Activated CD4-positive, alpha-beta memory T cell treated with anti-CD3 and anti-CD28 coated beads, Interleukin-2, amount 10 ng/mL, durations not matched to agents 7 days and 5 days (primary cell): ENCODE measurements at regions not wholly inside any gene's neighbourhood (a gene's known extent, or its start where the extent isn't known, plus 50 kb on each side); places are given as distances from the start of the nearest gene placed in this dataset.

Experiments used
- CTCF ChIA-PET: fragments of 350-600 bp; sonication (Branson Sonifier 250); formaldehyde crosslinking; loops from one replicate; lab custom pipeline; 2021; ENCODE audit warnings: antibody characterized with exemption, inconsistent platforms; lab: Charles Lee
- POLR2A ChIA-PET: fragments of 350-600 bp; sonication (Branson Sonifier 250); formaldehyde crosslinking; loops from one replicate; lab custom pipeline; 2021; ENCODE audit warnings: antibody characterized with exemption; lab: Charles Lee
- DNase-seq: peaks from one replicate; pipeline ENCODE4 v3.0.0-alpha.2; 2020
- H3K27ac Mint-ChIP-seq: one replicate; pipeline ENCODE4 v1.8.0; 2021; ENCODE audit warnings: mild to moderate bottlenecking, mixed read lengths
- H3K27me3 Mint-ChIP-seq: one replicate; pipeline ENCODE4 v1.8.0; 2021; ENCODE audit warnings: mixed read lengths
- H3K36me3 Mint-ChIP-seq: one replicate; pipeline ENCODE4 v1.8.0; 2021; ENCODE audit warnings: low read depth, mixed read lengths
- H3K4me1 Mint-ChIP-seq: one replicate; pipeline ENCODE4 v1.8.0; 2021; ENCODE audit warnings: mixed read lengths
- H3K4me3 Mint-ChIP-seq: one replicate; pipeline ENCODE4 v1.8.0; 2021; ENCODE audit warnings: mild to moderate bottlenecking, mixed read lengths
- H3K9me3 Mint-ChIP-seq: one replicate; pipeline ENCODE4 v1.8.0; 2021; ENCODE audit warnings: mixed read lengths

DNA sequence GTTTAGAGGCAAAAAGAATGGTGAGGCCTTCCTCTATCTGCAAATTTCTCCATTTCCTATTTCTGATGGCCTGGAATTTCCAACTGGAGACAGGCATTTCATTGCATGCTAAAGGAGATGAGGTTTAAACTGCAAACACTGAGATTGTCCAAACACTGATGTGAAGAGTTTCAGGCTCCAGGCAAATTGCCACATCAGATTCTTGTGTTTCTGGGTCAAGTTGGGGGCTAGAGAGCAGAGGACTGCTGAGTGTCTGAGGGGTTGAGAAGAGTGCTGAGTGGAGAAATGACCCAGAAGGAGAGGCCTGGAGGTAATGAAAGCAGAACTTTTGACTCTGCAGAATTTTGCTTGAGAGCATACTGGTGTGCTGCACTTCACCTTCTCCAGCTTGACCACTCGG is 216.7 kb upstream of the MPHOSPH6 start:
- Mint-ChIP-seq H3K27me3 (no peaks in the 10 kb centered on the region), H3K4me1 (no peaks in the 10 kb centered on the region), H3K4me3 (no peak overlapping the region), H3K27ac (no peak overlapping the region), H3K36me3 (no peaks in the 10 kb centered on the region), H3K9me3 (no peaks in the 10 kb centered on the region)
- CTCF ChIA-PET: no interaction called here
- POLR2A ChIA-PET: no interaction called here
- DNase-seq: no peak

DNA sequence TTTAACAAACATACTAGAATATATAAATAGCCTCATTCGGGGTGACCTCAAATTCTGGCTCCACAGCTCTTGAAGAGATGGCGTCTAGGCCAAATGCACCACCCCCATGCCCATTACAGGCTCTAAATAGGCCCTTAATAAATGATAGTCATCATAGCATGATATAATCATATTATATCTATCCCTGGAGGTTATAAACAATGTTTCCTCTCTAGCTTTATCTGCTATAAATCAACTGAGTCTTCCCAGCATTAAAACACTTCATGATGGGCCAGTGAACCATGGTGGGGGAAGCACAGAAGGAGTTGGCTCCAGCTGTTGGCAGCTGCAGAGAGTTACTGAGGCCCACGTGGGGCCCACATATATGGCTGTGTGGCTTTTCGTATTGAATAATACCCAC is 214.9 kb upstream of the MPHOSPH6 start:
- POLR2A ChIA-PET: no interaction called here
- Mint-ChIP-seq H3K27me3 (no peaks in the 10 kb centered on the region), H3K27ac (no peak overlapping the region), H3K36me3 (no peaks in the 10 kb centered on the region), H3K9me3 (no peaks in the 10 kb centered on the region), H3K4me1 (no peaks in the 10 kb centered on the region), H3K4me3 (no peak overlapping the region)
- no peak for DNase-seq
- CTCF ChIA-PET: no interaction called here

DNA sequence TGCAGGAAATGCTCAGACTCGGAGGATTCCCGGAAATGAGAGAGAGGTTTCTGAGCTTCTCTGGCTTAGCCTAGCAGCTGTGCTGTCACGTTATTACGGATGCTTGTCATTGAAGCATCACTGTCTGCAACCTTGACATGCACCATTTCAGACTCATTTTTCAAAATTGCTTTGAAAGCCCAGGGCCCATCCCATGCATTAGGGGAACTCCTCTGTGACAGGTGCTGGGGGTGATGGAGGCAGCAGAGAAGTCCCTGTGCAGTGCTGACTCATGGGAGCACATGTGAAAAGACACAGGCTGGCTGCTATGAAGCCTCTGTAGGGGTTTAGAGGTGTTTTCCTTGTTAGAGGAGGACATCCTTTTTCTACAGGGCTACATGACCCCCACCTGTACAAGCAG is 214.0 kb upstream of the MPHOSPH6 start:
- H3K27me3 Mint-ChIP-seq: no peaks in the 10 kb centered on the region
- H3K4me3 Mint-ChIP-seq: no peak overlapping the region
- H3K4me1 Mint-ChIP-seq: no peaks in the 10 kb centered on the region
- CTCF ChIA-PET: no interaction called here
- POLR2A ChIA-PET: no interaction called here
- no peak for DNase-seq
- H3K36me3 Mint-ChIP-seq: no peaks in the 10 kb centered on the region
- no peak overlapping the region for H3K27ac Mint-ChIP-seq
- H3K9me3 Mint-ChIP-seq: no peaks in the 10 kb centered on the region

DNA sequence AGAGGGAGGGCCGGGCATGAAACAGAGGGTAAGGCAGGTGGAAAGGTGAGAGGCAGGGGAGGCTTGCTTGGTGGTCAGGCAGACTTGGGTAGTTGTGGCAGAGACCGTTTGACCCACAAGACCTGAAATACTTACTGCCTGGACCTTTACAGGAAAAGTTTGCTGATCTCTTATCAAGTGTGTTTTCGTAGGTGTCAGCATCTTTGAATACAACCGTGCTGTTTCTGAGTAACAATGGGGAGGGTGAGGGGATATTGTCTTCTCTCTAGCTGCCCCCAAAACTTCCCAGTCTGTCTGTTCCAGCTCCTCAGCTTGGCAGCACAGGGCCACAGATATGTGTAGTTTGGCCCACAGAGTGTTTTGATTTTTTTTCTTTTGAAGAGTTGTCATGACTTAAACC is 212.5 kb upstream of the MPHOSPH6 start:
- POLR2A ChIA-PET: no interaction called here
- no peak overlapping the region for H3K27ac Mint-ChIP-seq

DNA sequence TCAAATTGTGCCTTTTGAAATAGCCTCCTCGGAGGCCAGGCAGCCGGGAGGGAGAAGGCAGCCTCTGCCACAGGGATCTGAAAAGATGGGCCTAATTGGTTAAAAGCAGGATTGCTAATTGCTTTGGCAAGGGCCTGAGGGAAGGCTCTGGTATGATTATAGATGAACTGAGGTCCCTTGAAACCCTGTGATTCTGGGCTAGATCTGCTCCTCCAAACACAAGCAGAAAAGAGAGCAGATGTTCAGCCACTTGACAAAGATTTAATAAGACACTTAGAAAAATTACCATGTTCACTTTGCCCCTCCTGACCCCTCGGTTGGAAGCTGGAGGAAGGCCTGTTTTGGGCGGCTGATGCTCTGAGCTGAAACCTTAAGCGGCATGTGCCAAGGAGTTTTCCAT is 209.5 kb upstream of the MPHOSPH6 start:
- Mint-ChIP-seq H3K4me1 (no peaks in the 10 kb centered on the region), H3K27ac (no peak overlapping the region), H3K36me3 (no peaks in the 10 kb centered on the region), H3K9me3 (no peaks in the 10 kb centered on the region), H3K4me3 (no peak overlapping the region), H3K27me3 (no peaks in the 10 kb centered on the region)
- POLR2A ChIA-PET: no interaction called here
- CTCF ChIA-PET: no interaction called here
- DNase-seq: no peak

More for the DNA sequence above, 212.5 kb upstream of the MPHOSPH6 start:
- H3K4me1 Mint-ChIP-seq: no peaks in the 10 kb centered on the region
- no peak for DNase-seq
- H3K36me3 Mint-ChIP-seq: no peaks in the 10 kb centered on the region
- no peaks in the 10 kb centered on the region for H3K9me3 Mint-ChIP-seq
- no peaks in the 10 kb centered on the region for H3K27me3 Mint-ChIP-seq
- H3K4me3 Mint-ChIP-seq: no peak overlapping the region
- CTCF ChIA-PET: no interaction called here

DNA sequence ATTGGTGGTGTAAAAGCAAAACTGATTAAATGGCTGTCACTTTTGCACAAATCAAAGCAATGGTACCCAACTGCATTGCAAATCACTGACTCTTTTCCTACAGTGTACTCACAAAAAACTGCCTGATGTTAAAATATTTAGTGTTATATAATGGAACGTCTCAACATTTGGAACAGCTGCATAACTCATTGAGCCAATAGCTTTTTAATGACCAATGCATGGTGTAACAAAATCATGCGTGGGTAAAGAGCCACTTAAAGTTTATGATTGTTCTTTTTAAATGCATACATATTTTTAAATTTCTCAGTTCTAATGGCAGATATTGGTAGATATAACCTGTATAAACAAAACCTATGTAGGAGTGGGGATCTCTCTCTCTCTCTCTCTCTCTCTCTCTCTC is 204.0 kb upstream of the MPHOSPH6 start:
- Mint-ChIP-seq H3K4me3 (no peak overlapping the region), H3K9me3 (no peaks in the 10 kb centered on the region), H3K27ac (no peak overlapping the region), H3K36me3 (no peaks in the 10 kb centered on the region), H3K27me3 (no peaks in the 10 kb centered on the region), H3K4me1 (no peaks in the 10 kb centered on the region)
- ChIA-PET CTCF (no interaction called here), POLR2A (no interaction called here)
- no peak for DNase-seq

DNA sequence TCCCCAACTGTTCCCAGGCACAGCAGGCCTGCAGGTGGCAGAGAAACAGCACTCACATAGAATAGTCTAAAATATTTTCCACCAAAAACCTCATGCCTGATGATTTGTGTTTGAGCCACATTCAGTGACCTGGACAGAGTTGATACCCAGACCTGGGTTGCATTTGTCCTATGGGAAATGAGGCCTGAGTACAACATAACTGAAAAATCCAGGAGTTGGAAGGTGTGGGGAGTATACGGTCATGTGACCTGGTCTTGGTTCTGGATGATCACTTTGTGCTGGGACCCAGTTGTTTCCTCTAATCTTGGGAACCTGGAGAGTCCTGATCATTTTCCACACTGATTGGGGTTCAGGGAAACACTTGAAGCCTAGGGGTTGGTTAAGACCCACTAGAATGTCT is 200.3 kb upstream of the MPHOSPH6 start:
- Mint-ChIP-seq H3K4me3 (no peak overlapping the region), H3K27ac (no peak overlapping the region), H3K9me3 (no peaks in the 10 kb centered on the region), H3K4me1 (no peaks in the 10 kb centered on the region), H3K27me3 (no peaks in the 10 kb centered on the region), H3K36me3 (no peaks in the 10 kb centered on the region)
- DNase-seq: no peak
- ChIA-PET CTCF (no interaction called here), POLR2A (no interaction called here)

DNA sequence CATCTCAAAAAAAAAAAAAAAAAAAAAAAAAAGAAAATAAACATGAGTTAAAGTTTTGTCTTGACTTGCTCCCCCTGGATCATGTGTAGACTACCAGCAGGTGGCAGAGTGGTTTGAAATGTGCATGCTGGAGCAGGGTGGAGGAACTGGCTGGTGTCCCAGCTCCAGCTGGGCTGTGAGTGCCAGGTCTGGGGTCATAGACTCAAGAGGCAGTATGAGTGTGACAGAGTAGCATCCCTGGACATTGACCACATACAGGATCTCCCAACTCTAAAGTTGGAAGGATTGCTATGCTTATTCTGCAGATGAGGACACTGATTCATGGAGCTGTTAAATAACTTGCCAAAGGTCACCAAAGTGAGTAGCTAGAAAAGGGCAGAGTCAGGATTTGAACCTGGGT is 198.0 kb upstream of the MPHOSPH6 start:
- no peaks in the 10 kb centered on the region for H3K9me3 Mint-ChIP-seq
- no peaks in the 10 kb centered on the region for H3K27me3 Mint-ChIP-seq
- H3K4me1 Mint-ChIP-seq: no peaks in the 10 kb centered on the region
- H3K4me3 Mint-ChIP-seq: no peak overlapping the region
- DNase-seq: no peak
- ChIA-PET CTCF (interaction anchor here (0.7 kb wide), 2 partner anchors 257 to 1102 kb away, joined by 4 read pairs; no protein-coding TSS in a partner anchor), POLR2A (no interaction called here)
- no peak overlapping the region for H3K27ac Mint-ChIP-seq
- H3K36me3 Mint-ChIP-seq: no peaks in the 10 kb centered on the region

DNA sequence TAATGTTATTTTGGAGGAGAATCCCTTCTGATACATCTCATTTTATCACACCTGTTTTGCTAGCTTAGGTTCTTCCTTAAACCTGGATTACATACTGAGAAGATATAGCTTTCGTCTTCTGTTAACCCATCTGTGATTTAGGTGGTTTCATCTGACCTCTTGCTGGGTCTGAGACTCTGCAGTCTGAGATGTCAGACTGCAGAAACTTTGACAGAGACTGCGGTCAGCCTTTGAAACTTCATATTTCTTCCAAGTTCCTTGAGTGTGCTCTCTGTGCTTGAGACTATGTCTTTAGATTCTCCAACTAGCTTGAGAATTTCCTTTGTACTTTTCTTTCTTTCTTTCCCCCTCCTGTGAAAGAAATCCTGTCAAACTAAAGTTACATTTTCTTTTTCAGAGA is 196.4 kb upstream of the MPHOSPH6 start:
- DNase-seq: no peak
- H3K4me3 Mint-ChIP-seq: no peak overlapping the region
- no peak overlapping the region for H3K27ac Mint-ChIP-seq
- H3K9me3 Mint-ChIP-seq: no peaks in the 10 kb centered on the region
- no peaks in the 10 kb centered on the region for H3K4me1 Mint-ChIP-seq
- ChIA-PET CTCF (no interaction called here), POLR2A (no interaction called here)
- no peaks in the 10 kb centered on the region for H3K36me3 Mint-ChIP-seq
- H3K27me3 Mint-ChIP-seq: no peaks in the 10 kb centered on the region

DNA sequence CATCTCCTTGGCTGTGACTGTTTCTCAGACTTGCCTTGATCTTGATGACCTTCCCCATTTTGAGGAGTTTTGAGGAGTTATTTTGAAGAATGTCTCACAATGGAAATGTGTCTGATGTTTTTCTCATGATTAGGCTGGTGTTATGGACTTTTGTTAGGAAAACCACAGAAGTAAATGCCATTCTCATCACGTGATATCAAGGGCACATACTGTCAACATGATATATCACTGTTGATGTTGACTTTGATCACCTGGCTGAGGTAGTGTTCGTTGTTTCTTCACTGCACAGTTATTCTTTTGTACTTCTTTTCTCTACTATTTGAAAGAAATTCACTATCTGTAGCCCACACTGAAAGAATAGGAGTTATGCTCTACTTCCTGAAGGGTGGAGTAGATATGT is 194.7 kb upstream of the MPHOSPH6 start:
- H3K27me3 Mint-ChIP-seq: no peaks in the 10 kb centered on the region
- no peak for DNase-seq
- H3K4me3 Mint-ChIP-seq: no peak overlapping the region
- no peaks in the 10 kb centered on the region for H3K4me1 Mint-ChIP-seq
- no peaks in the 10 kb centered on the region for H3K36me3 Mint-ChIP-seq
- H3K27ac Mint-ChIP-seq: no peak overlapping the region
- ChIA-PET CTCF (no interaction called here), POLR2A (no interaction called here)
- H3K9me3 Mint-ChIP-seq: no peaks in the 10 kb centered on the region

DNA sequence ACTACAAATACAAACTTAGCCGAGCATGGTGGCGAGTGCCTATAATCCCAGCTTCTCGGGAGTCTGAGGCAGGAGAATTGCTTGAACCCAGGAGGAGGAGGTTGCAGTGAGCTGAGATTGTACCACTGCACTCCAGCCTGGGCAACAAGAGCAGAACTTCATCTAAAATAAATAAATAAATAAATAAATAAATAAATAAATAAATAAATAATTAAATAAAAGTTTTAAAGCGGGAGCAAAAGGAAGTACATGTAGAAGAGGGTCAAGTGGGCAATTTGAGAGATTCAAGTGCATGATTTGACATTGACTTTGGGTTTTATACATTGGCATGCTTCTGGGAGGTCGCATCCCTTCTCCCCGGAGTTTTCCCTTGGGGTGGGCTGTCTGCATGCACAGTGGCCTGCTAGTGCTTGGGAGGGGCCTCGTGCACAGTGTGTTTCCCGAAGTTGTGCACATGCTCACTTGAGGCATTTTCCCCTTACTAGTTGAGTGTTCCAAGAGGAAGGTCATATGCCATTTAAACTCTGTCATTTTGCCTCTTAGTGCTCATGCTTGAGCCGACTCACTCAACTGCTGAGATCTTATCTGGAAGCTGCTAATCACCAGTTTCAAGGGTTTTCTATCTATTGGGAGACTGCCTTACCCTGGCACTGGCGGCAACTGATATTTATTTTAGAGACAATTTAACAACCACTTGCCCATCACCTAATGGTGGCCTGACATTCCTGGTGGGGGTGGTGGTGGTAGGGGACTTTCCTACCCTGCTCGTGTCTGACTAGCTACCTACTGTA is 193.2 kb upstream of the MPHOSPH6 start:
- no peaks in the 10 kb centered on the region for H3K27me3 Mint-ChIP-seq
- no peak overlapping the region for H3K27ac Mint-ChIP-seq
- H3K36me3 Mint-ChIP-seq: no peaks in the 10 kb centered on the region
- H3K4me3 Mint-ChIP-seq: no peak overlapping the region
- no peaks in the 10 kb centered on the region for H3K4me1 Mint-ChIP-seq
- CTCF ChIA-PET: no interaction called here
- POLR2A ChIA-PET: no interaction called here
- no peak for DNase-seq
- H3K9me3 Mint-ChIP-seq: no peaks in the 10 kb centered on the region

DNA sequence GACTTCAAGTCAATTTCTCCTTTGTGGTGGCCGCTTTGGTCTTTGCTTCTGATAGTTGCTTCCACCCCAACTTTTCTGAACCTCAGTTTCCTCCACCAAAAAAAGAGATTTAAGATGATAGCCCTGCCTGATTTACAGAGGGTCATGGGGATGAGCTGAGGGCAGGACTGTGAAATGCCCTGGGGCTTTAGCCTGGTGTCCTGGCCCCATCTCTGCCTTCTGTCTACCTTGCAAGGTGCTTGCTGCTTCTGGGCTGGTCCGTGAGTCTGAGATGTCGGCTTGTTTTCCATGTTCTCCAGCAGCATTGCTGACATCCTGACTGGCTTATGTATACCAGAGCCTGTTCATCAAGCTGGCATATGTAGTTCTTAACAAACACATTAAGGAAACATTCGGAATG is 191.9 kb upstream of the MPHOSPH6 start:
- H3K4me1 Mint-ChIP-seq: no peaks in the 10 kb centered on the region
- no peak for DNase-seq
- CTCF ChIA-PET: no interaction called here
- no peak overlapping the region for H3K4me3 Mint-ChIP-seq
- H3K27ac Mint-ChIP-seq: no peak overlapping the region
- no peaks in the 10 kb centered on the region for H3K27me3 Mint-ChIP-seq
- no peaks in the 10 kb centered on the region for H3K9me3 Mint-ChIP-seq
- POLR2A ChIA-PET: no interaction called here
- no peaks in the 10 kb centered on the region for H3K36me3 Mint-ChIP-seq

DNA sequence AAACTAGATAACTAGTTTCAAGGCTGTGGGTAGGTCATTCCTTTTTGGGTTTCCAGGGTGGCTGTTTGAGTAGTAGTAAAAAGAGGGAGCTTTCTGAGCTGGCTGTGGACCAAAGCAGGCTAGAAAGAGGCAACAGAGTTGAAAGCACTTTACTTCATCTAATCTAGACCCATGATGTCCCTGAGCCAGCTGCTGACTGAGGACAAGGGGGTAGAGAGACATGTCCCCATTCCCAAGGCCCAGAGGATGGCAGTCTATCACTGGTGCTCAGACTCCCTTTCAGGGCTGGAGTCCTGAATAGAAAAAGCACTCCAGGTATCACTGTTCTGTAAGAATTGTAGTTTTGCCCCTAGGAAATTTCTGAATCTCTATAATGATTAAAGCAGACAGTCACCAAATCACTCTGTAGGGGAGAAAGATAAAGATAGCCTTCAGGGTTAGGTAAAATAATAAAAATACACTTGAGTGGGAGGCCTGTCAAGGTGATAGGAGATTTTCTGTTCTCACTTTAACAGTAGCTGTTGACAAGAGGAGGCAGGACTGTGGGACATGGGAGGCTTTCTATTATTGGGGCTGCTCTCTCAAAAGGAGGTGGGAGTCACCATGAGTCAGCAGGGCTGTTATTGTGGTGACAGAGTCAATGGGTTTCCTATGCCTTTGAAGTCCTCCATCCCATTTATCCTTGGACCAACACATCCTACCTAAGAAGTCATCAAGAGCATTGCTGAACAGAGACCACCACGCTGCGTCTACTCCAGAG is 190.2 kb upstream of the MPHOSPH6 start:
- H3K27ac Mint-ChIP-seq: no peak overlapping the region
- no peak for DNase-seq
- H3K4me1 Mint-ChIP-seq: no peaks in the 10 kb centered on the region
- no peaks in the 10 kb centered on the region for H3K9me3 Mint-ChIP-seq
- ChIA-PET POLR2A (no interaction called here), CTCF (interaction anchor here (0.7 kb wide), 1 partner anchor 96 kb away, joined by 3 read pairs; no protein-coding TSS in a partner anchor)
- peaks cover 1% of the 10 kb centered on the region for H3K27me3 Mint-ChIP-seq
- H3K36me3 Mint-ChIP-seq: no peaks in the 10 kb centered on the region
- no peak overlapping the region for H3K4me3 Mint-ChIP-seq
